ENCODE measurements at regions not wholly inside any gene's neighbourhood (a gene's known extent, or its start where the extent isn't known, plus 50 kb on each side); places are given as distances from the start of the nearest gene placed in this dataset.

DNA sequence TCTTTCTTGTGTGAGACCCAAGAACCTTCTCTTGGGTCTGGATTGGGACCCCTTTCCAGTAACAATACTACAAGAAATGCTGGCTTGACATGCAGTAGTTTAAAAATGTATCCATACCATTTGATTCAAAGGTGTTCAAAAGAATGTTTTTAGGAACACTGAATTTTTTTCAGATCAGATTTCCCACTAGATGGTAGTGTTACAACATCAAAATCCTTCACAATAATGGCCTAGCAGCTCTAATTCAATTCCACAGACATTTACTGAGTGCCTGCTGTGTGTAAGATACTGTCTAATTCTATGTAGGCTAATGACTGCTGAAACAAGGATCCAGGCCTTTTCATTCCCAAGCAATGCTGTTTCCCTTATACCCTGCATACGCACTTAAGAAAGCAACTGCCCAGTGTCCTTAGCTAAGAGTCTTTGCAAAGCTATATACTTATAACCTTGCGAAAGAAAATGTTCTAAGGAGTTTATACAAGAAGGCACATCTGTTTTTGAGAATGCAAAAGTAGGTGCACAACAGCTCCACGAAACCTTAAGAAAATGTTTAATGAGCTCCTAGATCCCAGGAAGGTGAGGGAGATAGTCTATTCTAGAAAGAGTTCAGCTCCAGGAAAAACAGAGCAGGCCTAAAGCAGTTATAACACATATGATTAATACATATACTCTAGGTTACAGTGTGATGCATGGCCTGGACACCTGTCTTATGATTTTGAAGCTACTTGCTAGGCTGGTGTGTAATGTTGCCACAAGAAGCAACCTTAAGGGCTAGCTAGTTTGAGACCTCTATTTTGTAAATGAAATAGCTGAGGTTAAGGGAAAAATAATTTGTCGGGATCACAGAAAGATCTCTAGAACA, 50.9 kb upstream of the PKP2 start:
- peak; percentile 16 for DNase-seq (ENCODE audit: low read depth, low spot score)

DNA sequence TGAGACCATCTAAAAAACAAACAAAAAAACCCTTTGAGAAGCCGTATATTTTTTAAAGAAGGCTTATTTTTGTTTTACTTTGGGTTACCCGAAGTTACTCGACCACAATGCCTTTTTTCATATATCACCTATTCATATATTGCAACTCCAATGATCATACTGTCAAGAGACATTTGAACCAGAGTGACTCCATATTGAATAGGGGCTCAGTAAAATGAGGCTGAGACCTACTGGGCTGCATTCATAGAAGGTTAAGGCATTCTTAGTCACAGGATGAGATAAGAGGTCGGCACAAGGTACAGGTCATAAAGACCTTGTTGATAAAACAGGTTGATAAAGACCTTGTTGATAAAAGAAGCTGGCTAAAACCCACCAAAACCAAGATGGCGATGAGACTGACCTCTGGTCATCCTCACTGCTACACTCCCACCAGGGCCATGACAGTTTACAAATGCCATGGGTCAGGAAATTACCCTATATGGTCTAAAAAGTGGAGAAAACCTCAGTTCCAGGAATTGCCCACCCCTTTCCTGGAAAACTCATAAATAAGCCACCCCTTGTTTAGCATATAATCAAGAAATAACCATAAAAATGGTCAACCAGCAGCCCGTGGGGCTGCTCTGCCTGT, 50.0 kb upstream of the PKP2 start:
- DNase-seq (ENCODE audit: low read depth, low spot score) = no peak
